ENCODE measurements at regions not wholly inside any gene's neighbourhood (a gene's known extent, or its start where the extent isn't known, plus 50 kb on each side); places are given as distances from the start of the nearest gene placed in this dataset.
"Not testable (repeated sequence)": the region's sequence is repeated elsewhere in the genome, so short reads cannot be mapped to it uniquely, and the experiment has no call there.

- no peak for DNase-seq (ENCODE audit: low read depth)
Measured at GRCh38 chr6:68237205-68237604, 397.9 kb upstream of the ADGRB3 start.

GRCh38 chr6:68235326-68235784 is 399.7 kb upstream of the ADGRB3 start:
- DNase-seq (ENCODE audit: low read depth), result peak; percentile 98

- DNase-seq (ENCODE audit: low read depth), result peak; percentile 74
Measured at GRCh38 chr6:68233623-68234022, 401.5 kb upstream of the ADGRB3 start.

GRCh38 chr6:68229566-68229965 is 405.5 kb upstream of the ADGRB3 start:
- peak; percentile 34 for DNase-seq (ENCODE audit: low read depth)

GRCh38 chr6:68226460-68226859 is 408.6 kb upstream of the ADGRB3 start:
- peak; percentile 46 for DNase-seq (ENCODE audit: low read depth)

- DNase-seq (ENCODE audit: low read depth), result no peak
Measured at GRCh38 chr6:68225729-68226128, 409.4 kb upstream of the ADGRB3 start.

- DNase-seq (ENCODE audit: low read depth), result no peak
Measured at GRCh38 chr6:68211242-68211795, 423.8 kb upstream of the ADGRB3 start.

GRCh38 chr6:68207612-68208011 is 427.5 kb upstream of the ADGRB3 start:
- DNase-seq (ENCODE audit: low read depth), result not testable (repeated sequence)

- no peak for DNase-seq (ENCODE audit: low read depth)
Measured at GRCh38 chr6:68200929-68201328, 434.2 kb upstream of the ADGRB3 start.

- peak; percentile 56 for DNase-seq (ENCODE audit: low read depth)
Measured at GRCh38 chr6:68197356-68197755, 437.7 kb upstream of the ADGRB3 start.

GRCh38 chr6:68196645-68197044 is 438.4 kb upstream of the ADGRB3 start:
- peak; percentile 53 for DNase-seq (ENCODE audit: low read depth)

- not testable (repeated sequence) for DNase-seq (ENCODE audit: low read depth)
Measured at GRCh38 chr6:68195753-68196152, 439.3 kb upstream of the ADGRB3 start.

- DNase-seq (ENCODE audit: low read depth), result peak; percentile 51
Measured at GRCh38 chr6:68194846-68195478, 440.1 kb upstream of the ADGRB3 start.

GRCh38 chr6:68192988-68193387 is 442.1 kb upstream of the ADGRB3 start:
- peak; percentile 9 for DNase-seq (ENCODE audit: low read depth)

- no peak for DNase-seq (ENCODE audit: low read depth)
Measured at GRCh38 chr6:68189217-68189815, 445.8 kb upstream of the ADGRB3 start.

GRCh38 chr6:68186870-68187269 is 448.2 kb upstream of the ADGRB3 start:
- DNase-seq (ENCODE audit: low read depth), result no peak

- no peak for DNase-seq (ENCODE audit: low read depth)
Measured at GRCh38 chr6:68182386-68182785, 452.7 kb upstream of the ADGRB3 start.

- DNase-seq (ENCODE audit: low read depth), result not testable (repeated sequence)
Measured at GRCh38 chr6:68181027-68181426, 454.1 kb upstream of the ADGRB3 start.

- DNase-seq (ENCODE audit: low read depth), result no peak
Measured at GRCh38 chr6:68173616-68174015, 461.5 kb upstream of the ADGRB3 start.

- no peak for DNase-seq (ENCODE audit: low read depth)
Measured at GRCh38 chr6:68169922-68170321, 465.2 kb upstream of the ADGRB3 start.

GRCh38 chr6:68167604-68168003 is 467.5 kb upstream of the ADGRB3 start:
- DNase-seq (ENCODE audit: low read depth), result no peak

- not testable (repeated sequence) for DNase-seq (ENCODE audit: low read depth)
Measured at GRCh38 chr6:68160812-68161211, 474.3 kb upstream of the ADGRB3 start.

GRCh38 chr6:68160348-68160747 is 474.7 kb upstream of the ADGRB3 start:
- no peak for DNase-seq (ENCODE audit: low read depth)

Data from M059J (cell line).